GM12878 (cell line): ENCODE measurements at regions not wholly inside any gene's neighbourhood (a gene's known extent, or its start where the extent isn't known, plus 50 kb on each side); places are given as distances from the start of the nearest gene placed in this dataset.

Experiments used
- ATAC-seq: fragments of 200-7000 bp; cut with Tn5 transposase; 3 replicates; pipeline ENCODE4 v1.9.1; 2020; ENCODE audit warnings: mild to moderate bottlenecking, moderate library complexity
- BruUV-seq: library from RNA; stranded (reverse); fragments of 400-500 nt; replicated peaks from 2 replicates; lab custom pipeline; 2021; lab: Mats Ljungman, UMichigan
- CTCF ChIA-PET: fragments of 300-600 bp; sonication (Branson Sonifier 250); formaldehyde crosslinking; extraction: SDS; loops from one replicate; lab custom pipeline; 2021; ENCODE audit warnings: inconsistent platforms; lab: Yijun Ruan, JAX
- POLR2A ChIA-PET: fragments of 350-600 bp; formaldehyde crosslinking; extraction: SDS; loops from one replicate; lab custom pipeline; 2021; ENCODE audit warnings: inconsistent platforms; lab: Charles Lee
- RAD21 ChIA-PET: fragments of 300-600 bp; sonication (Branson Sonifier 250); formaldehyde crosslinking; loops from one replicate; lab custom pipeline; 2023; ENCODE audit warnings: antibody characterized with exemption; ENCODE audit not compliant: unreplicated experiment; lab: Charles Lee
- SMC1A ChIA-PET: fragments of 300-600 bp; sonication (Branson Sonifier 250); formaldehyde crosslinking; loops from one replicate; lab custom pipeline; 2023; ENCODE audit not compliant: unreplicated experiment, uncharacterized antibody; lab: Charles Lee
- DNase-seq: peaks from one replicate; pipeline ENCODE4 v3.0.0-alpha.2; 2011; ENCODE audit warnings: low read depth, low spot score
- FAIRE-seq: peaks from 3 replicates; lab custom pipeline; 2011; peaks lifted over from hg19 to GRCh38; lab: Jason Lieb, UNC
- H2AFZ ChIP-seq: 2 replicates; pipeline ENCODE4 v1.6.0; 2011; ENCODE audit warnings: low read depth, low read length, control low read depth; ENCODE audit not compliant: control insufficient read depth
- H3K27ac ChIP-seq: 2 replicates; pipeline ENCODE4 v1.5.1; 2011; ENCODE audit warnings: control low read depth; ENCODE audit not compliant: control insufficient read depth, insufficient read depth
- H3K27me3 ChIP-seq, 2 experiments: replicated peaks in 1 of 2; 2 replicates each; pipeline versions ENCODE4 v1.6.0 to v1.6.1; 2011; ENCODE audit warnings: low read length in 1 of 2; ENCODE audit not compliant: control insufficient read depth in 2 of 2, insufficient read depth in 2 of 2
- H3K36me3 ChIP-seq, 2 experiments: 2 replicates each; pipeline ENCODE4 v1.5.1; 2011; ENCODE audit warnings: low read length in 1 of 2; ENCODE audit not compliant: control insufficient read depth in 2 of 2, insufficient read depth in 2 of 2
- H3K4me1 ChIP-seq: 2 replicates; pipeline ENCODE4 v1.6.1; 2011; ENCODE audit warnings: mild to moderate bottlenecking, low read length, moderate library complexity, mixed read lengths; ENCODE audit not compliant: control insufficient read depth, insufficient read depth
- H3K4me2 ChIP-seq: 2 replicates; pipeline ENCODE4 v1.6.0; 2011; ENCODE audit warnings: control low read depth; ENCODE audit not compliant: control insufficient read depth, insufficient read depth
- H3K4me3 ChIP-seq: fragments of 200-600 bp; sonication (generic); 2 replicates; pipeline ENCODE4 v1.5.1; 2016
- H3K79me2 ChIP-seq: 2 replicates; pipeline ENCODE4 v1.6.0; 2011; ENCODE audit warnings: low read length; ENCODE audit not compliant: control insufficient read depth, insufficient read depth
- H3K9ac ChIP-seq: 2 replicates; pipeline ENCODE4 v1.8.0; 2011; ENCODE audit warnings: low read length, control low read depth, mixed read lengths; ENCODE audit not compliant: control insufficient read depth, insufficient read depth
- H3K9me3 ChIP-seq: replicated peaks from 3 replicates; pipeline ENCODE4 v1.5.1; 2011; ENCODE audit warnings: mild to moderate bottlenecking, low read length; ENCODE audit not compliant: control insufficient read depth, insufficient read depth
- H4K20me1 ChIP-seq: 2 replicates; pipeline ENCODE4 v1.6.0; 2011; ENCODE audit not compliant: control insufficient read depth, insufficient read depth
- CUX1 ChIP-seq: IDR thresholded peaks from 2 replicates; pipeline ENCODE4 v1.6.1; 2012; ENCODE audit warnings: improper control_type of control experiment, low read depth, low read length; ENCODE audit not compliant: insufficient replicate concordance
- KAT2A ChIP-seq: conservative IDR thresholded peaks from 2 replicates; pipeline ENCODE4 v1.6.1; 2011; ENCODE audit warnings: low read depth, low read length; ENCODE audit not compliant: control insufficient read depth
- POLR2A ChIP-seq: IDR thresholded peaks from 2 replicates; pipeline ENCODE4 v1.6.1; 2011; ENCODE audit warnings: low read depth, mild to moderate bottlenecking, low read length
- RBBP5 ChIP-seq: fragments of 200-600 bp; sonication (generic); conservative IDR thresholded peaks from 2 replicates; pipeline ENCODE4 v1.6.1; 2016
- STAT3 ChIP-seq: IDR thresholded peaks from 2 replicates; pipeline ENCODE4 v1.6.1; 2011; ENCODE audit warnings: low read depth, low read length, improper control_type of control experiment
- SUZ12 ChIP-seq: fragments of 200-600 bp; sonication (generic); IDR thresholded peaks from one replicate; pipeline ENCODE4 v1.6.1; 2018; ENCODE audit warnings: antibody characterized with exemption, mild to moderate bottlenecking; ENCODE audit not compliant: unreplicated experiment
- TAF1 ChIP-seq: IDR thresholded peaks from 2 replicates; pipeline ENCODE4 v1.6.1; 2011; ENCODE audit warnings: mild to moderate bottlenecking, low read depth, low read length, borderline replicate concordance
- USF2 ChIP-seq: IDR thresholded peaks from 2 replicates; pipeline ENCODE4 v1.6.1; 2011; ENCODE audit warnings: low read depth, low read length, improper control_type of control experiment, borderline replicate concordance
- YY1 ChIP-seq: IDR thresholded peaks from 2 replicates; pipeline ENCODE4 v1.6.1; 2011; ENCODE audit warnings: low read depth, mild to moderate bottlenecking, low read length
- ZNF274 ChIP-seq: IDR thresholded peaks from one replicate; pipeline ENCODE4 v1.8.0; 2011; ENCODE audit not compliant: insufficient read length, insufficient read depth
- WGBS: methylation state at CpG from one replicate; pipeline ENCODE4 v1.1.6; 2016; ENCODE audit warnings: low lambda C conversion rate; ENCODE audit not compliant: insufficient replicate concordance, insufficient coverage; ENCODE audit errors: missing lambda C conversion rate; 5-methylcytosine and 5-hydroxymethylcytosine counted together
- in situ Hi-C: fragments of 300-500 bp; cut with MboI; formaldehyde crosslinking; loops from 9 replicates; pipeline ENCODE4 v1.14.3; 2018; ENCODE audit warnings: mixed read lengths
- intact Hi-C: fragments of 100-400 bp; cut with micrococcal nuclease; formaldehyde crosslinking; loops from one replicate; pipeline ENCODE4 v1.14.2; 2022; ENCODE audit not compliant: unreplicated experiment
- TF ChIP-seq, protein P1 (sequence below): IDR thresholded peaks from 2 replicates; pipeline ENCODE4 v1.6.1; 2011; ENCODE audit warnings: low read depth, mild to moderate bottlenecking, low read length, moderate library complexity, borderline replicate concordance; ENCODE audit errors: extremely low read depth

DNA sequence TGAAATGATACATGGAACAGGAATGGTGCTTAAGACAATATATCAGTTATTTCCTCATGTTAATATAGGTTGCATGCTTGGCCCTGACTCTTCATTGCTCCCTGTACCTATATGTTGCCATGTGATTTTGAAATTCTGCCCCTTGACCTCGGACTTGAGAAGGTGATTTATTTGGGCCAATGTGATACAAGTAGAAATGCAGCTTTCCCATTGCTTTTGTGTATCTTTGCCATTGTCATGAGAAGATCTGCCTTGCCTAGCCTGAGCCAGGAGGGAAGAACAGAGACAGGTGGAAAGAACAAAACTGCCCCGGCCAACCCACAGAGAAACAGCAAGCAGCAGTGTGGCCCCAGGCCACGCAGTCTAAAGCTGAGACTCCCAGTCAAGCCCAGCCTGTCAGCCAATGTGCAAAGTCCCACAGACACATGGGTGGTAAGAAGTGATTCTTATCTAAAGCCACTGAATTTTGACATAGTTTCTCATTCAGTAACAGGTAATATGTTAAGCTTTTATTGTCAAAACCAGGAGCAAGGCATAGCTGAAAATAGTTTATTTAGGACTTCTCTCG, 245.7 kb upstream of the RND3 start:
- POLR2A ChIA-PET: no interaction called here
- H3K9me3 ChIP-seq: no peaks in the 10 kb centered on the region; the same call in 2 of the 3 replicates
- 12% methylated on average over 4 of the region's 4 CpGs for WGBS
- no TSS peak for BruUV-seq
- H3K4me1 ChIP-seq: no peaks in the 10 kb centered on the region
- H3K79me2 ChIP-seq: no peaks in the 10 kb centered on the region
- intact Hi-C loops: no loop called here
- no peak for DNase-seq
- no peak overlapping the region for H2AFZ ChIP-seq
- no peak overlapping the region for H3K4me3 ChIP-seq
- TF ChIP-seq RBBP5: no peak
- TF ChIP-seq STAT3: no peak
- TF ChIP-seq YY1: no peak
- no peak for TF ChIP-seq USF2
- no peak for TF ChIP-seq ZNF274
- TF ChIP-seq KAT2A: no peak
- no peak for TF ChIP-seq CUX1
- TF ChIP-seq TAF1: no peak
- no peak for TF ChIP-seq POLR2A
- TF ChIP-seq SUZ12: no peak
- TF ChIP-seq, protein P1, sequence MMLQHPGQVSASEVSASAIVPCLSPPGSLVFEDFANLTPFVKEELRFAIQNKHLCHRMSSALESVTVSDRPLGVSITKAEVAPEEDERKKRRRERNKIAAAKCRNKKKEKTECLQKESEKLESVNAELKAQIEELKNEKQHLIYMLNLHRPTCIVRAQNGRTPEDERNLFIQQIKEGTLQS: no peak
- SMC1A ChIA-PET: interaction anchor here (0.9 to 1.5 kb wide), 5 partner anchors 33 to 159 kb away, joined by 3 to 4 read pairs (median 3); no protein-coding TSS in a partner anchor
- ATAC-seq: peak; percentile 46; the same call in 2 of the 3 replicates
- H3K36me3 ChIP-seq: no peaks in the 10 kb centered on the region
- H3K27me3 ChIP-seq: no peaks in the 10 kb centered on the region
- RAD21 ChIA-PET: no interaction called here
- no peak overlapping the region for H3K27ac ChIP-seq
- in situ Hi-C loops: no loop called here
- FAIRE-seq: no peak
- H3K4me2 ChIP-seq: no peak overlapping the region
- CTCF ChIA-PET: interaction anchor here (0.6 kb wide), 1 partner anchor 135 kb away, joined by 3 read pairs; no protein-coding TSS in a partner anchor
- H3K9ac ChIP-seq: no peak overlapping the region
- no peaks in the 10 kb centered on the region for H4K20me1 ChIP-seq
